HUES48 (cell line): ENCODE measurements at regions not wholly inside any gene's neighbourhood (a gene's known extent, or its start where the extent isn't known, plus 50 kb on each side); places are given as distances from the start of the nearest gene placed in this dataset.

Source experiments
- H3K27ac ChIP-seq: one replicate; pipeline ENCODE4 v1.7.0; 2013; ENCODE audit warnings: low read depth, low read length, inconsistent platforms
- H3K27me3 ChIP-seq: 2 replicates; pipeline ENCODE4 v1.6.1; 2013; ENCODE audit warnings: mild to moderate bottlenecking, low read length; ENCODE audit not compliant: control insufficient read depth, insufficient read depth
- H3K36me3 ChIP-seq: 2 replicates; pipeline ENCODE4 v1.6.1; 2013; ENCODE audit warnings: low read length; ENCODE audit not compliant: control insufficient read depth, insufficient read depth
- H3K4me1 ChIP-seq: 2 replicates; pipeline ENCODE4 v1.6.1; 2013; ENCODE audit warnings: mild to moderate bottlenecking, low read length; ENCODE audit not compliant: control insufficient read depth, insufficient read depth
- H3K4me3 ChIP-seq: 2 replicates; pipeline ENCODE4 v1.5.1; 2013; ENCODE audit warnings: mild to moderate bottlenecking, low read depth, low read length
- H3K9ac ChIP-seq: 2 replicates; pipeline ENCODE4 v1.6.1; 2013; ENCODE audit warnings: mild to moderate bottlenecking, low read depth, low read length, moderate library complexity
- H3K9me3 ChIP-seq: 2 replicates; pipeline ENCODE4 v1.6.1; 2013; ENCODE audit warnings: low read length; ENCODE audit not compliant: control insufficient read depth, insufficient read depth

GRCh38 chr5:167657016-167657415, 634.4 kb upstream of the WWC1 start:
- H3K36me3 ChIP-seq, result no peaks in the 10 kb centered on the region
- H3K27me3 ChIP-seq, result no peaks in the 10 kb centered on the region
- no peak overlapping the region for H3K4me3 ChIP-seq
- H3K4me1 ChIP-seq, result no peaks in the 10 kb centered on the region
- no peak overlapping the region for H3K9ac ChIP-seq
- no peaks in the 10 kb centered on the region for H3K9me3 ChIP-seq
- H3K27ac ChIP-seq, result no peak overlapping the region

- Histone ChIP-seq H3K4me1 (no peaks in the 10 kb centered on the region), H3K27me3 (no peaks in the 10 kb centered on the region), H3K36me3 (no peaks in the 10 kb centered on the region), H3K4me3 (no peak overlapping the region), H3K27ac (no peak overlapping the region), H3K9me3 (no peaks in the 10 kb centered on the region), H3K9ac (no peak overlapping the region)
Measured at GRCh38 chr5:167658889-167659288, 632.6 kb upstream of the WWC1 start.

GRCh38 chr5:167661605-167662004, 629.8 kb upstream of the WWC1 start:
- no peak overlapping the region for H3K9ac ChIP-seq
- no peaks in the 10 kb centered on the region for H3K4me1 ChIP-seq
- no peak overlapping the region for H3K27ac ChIP-seq
- H3K27me3 ChIP-seq, result no peaks in the 10 kb centered on the region
- no peaks in the 10 kb centered on the region for H3K36me3 ChIP-seq
- no peak overlapping the region for H3K4me3 ChIP-seq
- H3K9me3 ChIP-seq, result no peaks in the 10 kb centered on the region

GRCh38 chr5:167664222-167664804, 627.1 kb upstream of the WWC1 start:
- Histone ChIP-seq H3K9ac (no peak overlapping the region), H3K27me3 (no peaks in the 10 kb centered on the region), H3K36me3 (no peaks in the 10 kb centered on the region), H3K4me1 (peaks cover 5% of the 10 kb centered on the region), H3K27ac (no peak overlapping the region), H3K9me3 (no peaks in the 10 kb centered on the region), H3K4me3 (no peak overlapping the region)

- Histone ChIP-seq H3K4me3 (no peak overlapping the region), H3K36me3 (no peaks in the 10 kb centered on the region), H3K27me3 (no peaks in the 10 kb centered on the region), H3K9me3 (no peaks in the 10 kb centered on the region), H3K4me1 (peaks cover 13% of the 10 kb centered on the region), H3K27ac (no peak overlapping the region), H3K9ac (no peak overlapping the region)
Measured at GRCh38 chr5:167665841-167666375, 625.5 kb upstream of the WWC1 start.

GRCh38 chr5:167671176-167671575, 620.3 kb upstream of the WWC1 start:
- Histone ChIP-seq H3K4me3 (no peak overlapping the region), H3K4me1 (peaks cover 15% of the 10 kb centered on the region), H3K36me3 (no peaks in the 10 kb centered on the region), H3K27ac (no peak overlapping the region), H3K27me3 (no peaks in the 10 kb centered on the region), H3K9me3 (no peaks in the 10 kb centered on the region; the same call in 1 of the 2 replicates), H3K9ac (no peak overlapping the region)

GRCh38 chr5:167673942-167674341, 617.5 kb upstream of the WWC1 start:
- Histone ChIP-seq H3K4me1 (peaks cover 14% of the 10 kb centered on the region), H3K36me3 (no peaks in the 10 kb centered on the region), H3K27me3 (no peaks in the 10 kb centered on the region), H3K9ac (no peak overlapping the region), H3K27ac (no peak overlapping the region), H3K4me3 (no peak overlapping the region), H3K9me3 (no peaks in the 10 kb centered on the region; the same call in 1 of the 2 replicates)

- Histone ChIP-seq H3K4me1 (peaks cover 3% of the 10 kb centered on the region; the same call in 1 of the 2 replicates), H3K9ac (no peak overlapping the region), H3K27me3 (no peaks in the 10 kb centered on the region), H3K27ac (no peak overlapping the region), H3K9me3 (no peaks in the 10 kb centered on the region; the same call in 1 of the 2 replicates), H3K36me3 (no peaks in the 10 kb centered on the region), H3K4me3 (no peak overlapping the region)
Measured at GRCh38 chr5:167678481-167678880, 613.0 kb upstream of the WWC1 start.

- H3K27me3 ChIP-seq, result no peaks in the 10 kb centered on the region
- H3K4me3 ChIP-seq, result no peak overlapping the region
- H3K27ac ChIP-seq, result no peak overlapping the region
- no peak overlapping the region for H3K9ac ChIP-seq
- no peaks in the 10 kb centered on the region for H3K36me3 ChIP-seq
- H3K9me3 ChIP-seq, result no peaks in the 10 kb centered on the region
- peaks cover 3% of the 10 kb centered on the region; the same call in 1 of the 2 replicates for H3K4me1 ChIP-seq
Measured at GRCh38 chr5:167684251-167684650, 607.2 kb upstream of the WWC1 start.

GRCh38 chr5:167688341-167689130, 602.9 kb upstream of the WWC1 start:
- Histone ChIP-seq H3K27me3 (no peaks in the 10 kb centered on the region), H3K4me3 (no peak overlapping the region), H3K9ac (no peak overlapping the region), H3K4me1 (no peaks in the 10 kb centered on the region), H3K36me3 (no peaks in the 10 kb centered on the region), H3K27ac (no peak overlapping the region), H3K9me3 (no peaks in the 10 kb centered on the region)
